NT2/D1 (cell line): ENCODE measurements at regions not wholly inside any gene's neighbourhood (a gene's known extent, or its start where the extent isn't known, plus 50 kb on each side); places are given as distances from the start of the nearest gene placed in this dataset.

ENCODE experiments used
- DNase-seq: peaks from one replicate; pipeline ENCODE4 v3.0.0-alpha.2; 2011; ENCODE audit warnings: low read depth, low spot score
- H3K27me3 ChIP-seq: 2 replicates; pipeline ENCODE4 v1.6.0; 2011; ENCODE audit warnings: mild to moderate bottlenecking; ENCODE audit not compliant: insufficient read length, insufficient read depth
- H3K36me3 ChIP-seq: 2 replicates; pipeline ENCODE4 v1.6.1; 2011; ENCODE audit warnings: mild to moderate bottlenecking, low read length, mixed read lengths; ENCODE audit not compliant: insufficient read depth, insufficient read length
- H3K4me1 ChIP-seq: 2 replicates; pipeline ENCODE4 v1.5.1; 2011; ENCODE audit not compliant: insufficient read depth, insufficient read length
- H3K4me3 ChIP-seq: 2 replicates; pipeline ENCODE4 v1.5.1; 2011; ENCODE audit warnings: low read depth; ENCODE audit not compliant: insufficient read length
- H3K9ac ChIP-seq: 2 replicates; pipeline ENCODE4 v1.6.0; 2011; ENCODE audit warnings: low read depth; ENCODE audit not compliant: insufficient read length
- H3K9me3 ChIP-seq: 2 replicates; pipeline ENCODE4 v1.5.1; 2011; ENCODE audit warnings: mild to moderate bottlenecking, low read length; ENCODE audit not compliant: insufficient read depth
- SUZ12 ChIP-seq: IDR thresholded peaks from 2 replicates; pipeline ENCODE4 v1.6.1; 2011; ENCODE audit not compliant: insufficient read length, insufficient read depth; ENCODE audit errors: extremely low read depth
- YY1 ChIP-seq: IDR thresholded peaks from 2 replicates; pipeline ENCODE4 v1.6.1; 2011; ENCODE audit not compliant: insufficient read length, insufficient read depth
- ZNF274 ChIP-seq: IDR thresholded peaks from 2 replicates; pipeline ENCODE4 v1.6.1; 2011; ENCODE audit warnings: mild to moderate bottlenecking, low read depth, low read length

DNA sequence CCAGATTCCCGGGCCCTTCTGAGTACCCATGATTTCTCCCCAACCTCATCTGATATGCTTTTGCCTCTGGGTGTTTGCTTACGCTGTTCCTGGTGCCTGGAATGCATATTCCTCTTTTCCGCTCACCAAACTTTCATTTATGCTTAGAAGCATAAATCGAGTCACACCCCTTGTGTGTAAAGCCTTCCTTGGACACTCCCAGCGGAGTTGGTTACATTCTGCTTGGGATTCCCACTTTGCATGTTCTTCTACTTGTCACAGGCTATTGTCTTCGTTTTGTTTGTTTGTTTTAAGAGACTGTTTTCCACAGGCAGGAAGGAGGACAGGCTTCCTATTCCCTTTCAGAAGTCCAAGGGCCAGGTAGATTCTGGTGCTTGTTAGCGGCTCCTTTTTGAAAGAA, 76.5 kb downstream of the SEC61B start:
- DNase-seq: no peak
- TF ChIP-seq YY1 (no peak), SUZ12 (no peak), ZNF274 (no peak)
- Histone ChIP-seq H3K4me1 (peaks cover 2% of the 10 kb centered on the region), H3K4me3 (no peak overlapping the region), H3K9ac (no peak overlapping the region), H3K27me3 (no peaks in the 10 kb centered on the region), H3K36me3 (no peaks in the 10 kb centered on the region), H3K9me3 (no peaks in the 10 kb centered on the region)

DNA sequence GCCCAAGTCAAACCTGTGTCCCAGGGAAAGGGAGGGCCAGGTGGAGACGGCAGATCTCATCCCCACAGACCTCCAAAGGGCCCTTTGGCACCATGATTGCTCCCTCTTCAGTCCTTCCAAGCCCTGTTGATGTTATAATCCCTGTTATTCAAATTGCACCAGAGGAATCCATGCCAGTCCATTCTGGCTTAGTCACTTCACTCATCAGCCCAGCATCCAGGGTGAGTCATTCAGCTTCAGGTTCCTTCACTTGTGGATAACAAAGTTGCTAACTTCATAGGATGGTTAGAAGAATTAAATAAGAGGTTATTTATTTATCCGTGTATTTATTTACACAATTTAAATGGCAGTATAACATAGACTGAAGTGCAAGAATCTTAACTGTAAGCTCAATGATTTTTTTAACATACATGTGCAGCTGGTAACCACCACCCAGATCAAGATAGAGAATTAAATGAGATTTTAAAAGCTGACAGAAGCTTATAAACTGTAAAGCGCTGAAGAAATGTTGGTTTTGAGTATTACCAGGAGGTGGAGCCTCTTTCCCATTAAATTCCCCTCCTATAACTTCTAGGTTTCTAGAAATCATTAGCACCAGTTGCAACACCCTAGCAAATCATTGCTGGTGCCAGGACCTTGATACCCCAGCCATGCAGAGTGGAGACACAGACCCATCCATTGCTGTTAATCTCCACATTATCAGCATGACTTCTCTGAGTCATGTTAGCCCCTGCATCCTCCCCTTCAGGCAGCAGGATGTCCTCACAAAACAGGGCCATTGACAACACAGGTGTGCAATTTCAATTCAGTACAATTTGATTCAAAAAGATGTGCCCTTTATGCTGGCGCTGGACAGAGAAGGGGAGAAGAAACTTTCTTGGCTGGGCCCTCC, 77.4 kb downstream of the SEC61B start:
- H3K9ac ChIP-seq: no peak overlapping the region
- H3K4me3 ChIP-seq: no peak overlapping the region
- H3K9me3 ChIP-seq: no peaks in the 10 kb centered on the region
- H3K36me3 ChIP-seq: no peaks in the 10 kb centered on the region
- H3K4me1 ChIP-seq: peaks cover 2% of the 10 kb centered on the region
- DNase-seq: no peak
- TF ChIP-seq ZNF274: no peak
- no peak for TF ChIP-seq SUZ12
- TF ChIP-seq YY1: no peak
- H3K27me3 ChIP-seq: no peaks in the 10 kb centered on the region

DNA sequence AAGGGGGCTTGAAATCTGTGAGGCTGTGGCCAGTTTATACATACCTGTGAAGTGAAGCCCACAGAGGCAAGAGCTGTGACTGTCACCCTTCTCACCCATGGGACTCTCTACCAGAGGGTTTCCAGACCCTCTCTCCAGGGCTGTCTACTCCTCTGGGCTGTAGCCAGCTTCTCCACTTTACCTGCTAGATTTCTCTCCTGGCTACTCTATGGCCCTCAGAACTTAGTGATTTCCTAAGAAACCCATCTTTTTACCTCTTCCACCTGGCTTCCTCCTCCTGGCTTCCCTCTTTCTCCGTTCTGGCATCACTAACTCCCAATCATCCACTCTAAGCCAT, 78.0 kb downstream of the SEC61B start:
- H3K4me1 ChIP-seq: peaks cover 2% of the 10 kb centered on the region
- no peaks in the 10 kb centered on the region for H3K27me3 ChIP-seq
- no peak overlapping the region for H3K4me3 ChIP-seq
- DNase-seq: no peak
- no peaks in the 10 kb centered on the region for H3K9me3 ChIP-seq
- no peaks in the 10 kb centered on the region for H3K36me3 ChIP-seq
- no peak overlapping the region for H3K9ac ChIP-seq
- TF ChIP-seq SUZ12 (no peak), YY1 (no peak), ZNF274 (no peak)

DNA sequence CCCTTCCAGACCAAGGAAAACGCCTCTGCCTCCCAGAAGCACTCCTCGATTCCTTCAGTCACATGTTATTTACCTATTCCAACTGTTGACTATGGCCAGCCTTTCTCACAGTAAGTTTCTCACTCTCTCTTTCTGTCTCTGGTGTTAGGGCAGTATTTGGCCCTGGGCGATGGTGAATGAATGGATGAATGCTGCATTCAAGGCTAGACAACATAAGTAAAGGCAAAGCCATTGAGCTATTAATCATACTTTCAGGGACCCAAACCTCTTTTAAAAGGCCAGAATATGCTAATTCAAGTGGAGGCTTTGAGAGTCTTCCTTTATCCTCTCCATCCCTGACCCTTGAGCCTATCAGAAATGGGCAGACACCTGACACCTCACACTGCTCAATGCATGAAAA, 78.5 kb downstream of the SEC61B start:
- H3K4me1 ChIP-seq: peaks cover 2% of the 10 kb centered on the region
- no peak for DNase-seq
- no peak overlapping the region for H3K9ac ChIP-seq
- TF ChIP-seq ZNF274 (no peak), YY1 (no peak), SUZ12 (no peak)
- no peaks in the 10 kb centered on the region for H3K36me3 ChIP-seq
- H3K27me3 ChIP-seq: no peaks in the 10 kb centered on the region
- H3K9me3 ChIP-seq: no peaks in the 10 kb centered on the region
- H3K4me3 ChIP-seq: no peak overlapping the region

DNA sequence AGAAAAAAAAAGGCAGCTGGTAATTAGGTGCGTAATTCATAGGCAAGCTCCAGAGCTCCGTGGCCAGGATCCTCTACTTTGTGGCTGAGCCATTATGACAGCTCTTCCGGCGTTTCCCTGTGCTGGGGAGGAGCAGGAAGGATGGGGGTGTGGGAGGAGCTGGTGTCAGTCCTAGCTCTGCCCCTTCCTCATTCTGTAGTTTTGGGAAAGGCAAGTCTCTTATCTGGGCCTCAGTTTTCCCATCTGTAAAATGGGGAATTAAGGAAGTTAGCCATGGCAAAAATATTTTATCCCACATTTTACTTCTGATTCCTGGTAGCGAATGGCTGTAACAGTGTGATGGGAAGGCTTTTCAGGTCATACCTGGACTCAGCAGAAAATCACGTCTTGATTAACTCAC, 81.1 kb downstream of the SEC61B start:
- peaks cover 2% of the 10 kb centered on the region for H3K4me1 ChIP-seq
- TF ChIP-seq ZNF274 (no peak), SUZ12 (no peak), YY1 (no peak)
- DNase-seq: no peak

DNA sequence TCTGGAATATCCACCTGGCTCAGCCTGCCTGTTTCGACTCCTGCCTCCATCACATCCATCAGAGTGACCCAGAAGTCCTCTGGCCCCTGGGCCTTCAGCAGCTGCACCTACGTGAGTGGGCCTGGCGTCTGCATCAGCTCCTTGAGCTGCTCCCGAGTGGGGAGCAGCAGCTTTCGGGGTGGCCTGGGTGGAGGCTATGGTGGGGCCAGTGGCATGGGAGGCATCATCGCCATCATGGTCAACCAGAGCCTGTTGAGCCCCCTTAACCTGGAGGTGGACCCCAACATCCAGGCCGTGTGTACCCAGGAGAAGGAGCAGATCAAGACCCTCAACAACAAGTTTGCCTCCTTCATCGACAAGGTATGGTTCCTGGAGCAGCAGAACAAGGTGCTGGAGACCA, 83.0 kb downstream of the SEC61B start:
- no peaks in the 10 kb centered on the region for H3K27me3 ChIP-seq
- no peak overlapping the region for H3K4me3 ChIP-seq
- H3K9me3 ChIP-seq: no peaks in the 10 kb centered on the region
- no peak overlapping the region for H3K9ac ChIP-seq
- no peaks in the 10 kb centered on the region for H3K4me1 ChIP-seq
- TF ChIP-seq SUZ12 (no peak), YY1 (no peak), ZNF274 (no peak)
- no peaks in the 10 kb centered on the region for H3K36me3 ChIP-seq
- DNase-seq: no peak

More for the DNA sequence above, 81.1 kb downstream of the SEC61B start:
- Histone ChIP-seq H3K36me3 (no peaks in the 10 kb centered on the region), H3K27me3 (no peaks in the 10 kb centered on the region), H3K9ac (no peak overlapping the region), H3K9me3 (no peaks in the 10 kb centered on the region), H3K4me3 (no peak overlapping the region)

DNA sequence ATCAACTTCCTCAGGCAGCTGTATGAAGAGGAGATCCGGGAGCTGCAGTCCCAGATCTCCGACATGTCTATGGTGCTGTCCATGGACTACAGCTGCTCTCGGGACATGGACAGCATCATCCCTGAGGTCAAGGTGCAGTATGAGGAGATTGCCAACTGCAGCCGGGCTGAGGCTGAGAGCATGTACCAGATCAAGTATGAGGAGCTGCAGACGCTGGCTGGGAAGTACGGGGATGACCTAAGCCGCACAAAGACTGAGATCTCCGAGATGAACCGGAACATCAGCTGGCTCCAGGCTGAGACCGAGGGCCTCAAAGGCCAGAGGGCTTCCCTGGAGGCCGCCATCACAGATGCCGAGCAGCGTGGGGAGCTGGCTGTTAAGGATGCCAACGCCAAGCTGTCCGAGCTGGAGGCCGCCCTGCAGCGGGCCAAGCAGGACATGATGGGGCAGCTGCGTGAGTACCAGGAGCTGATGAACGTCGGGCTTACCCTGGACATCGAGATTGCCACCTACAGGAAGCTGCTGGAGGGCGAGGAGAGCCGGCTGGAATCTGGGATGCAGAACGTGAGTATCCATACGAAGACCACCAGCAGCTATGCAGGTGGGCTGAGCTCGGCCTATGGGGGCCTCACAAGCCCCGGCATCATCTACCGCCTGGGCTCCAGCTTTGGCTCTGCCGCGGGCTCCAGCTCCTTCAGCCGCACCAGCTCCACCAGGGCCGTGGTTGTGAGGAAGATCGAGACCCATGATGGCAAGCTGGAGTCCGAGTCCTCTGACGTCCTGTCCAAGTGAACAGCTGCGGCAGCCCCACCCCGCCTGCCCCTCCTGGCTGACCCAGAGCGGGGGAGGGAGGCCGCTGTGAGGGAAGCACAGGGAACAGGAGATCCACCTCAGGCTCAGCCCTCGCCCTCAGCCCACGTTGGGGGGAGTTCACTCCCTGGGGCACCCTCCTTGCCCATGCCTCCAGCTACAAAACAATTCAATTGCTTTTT, 84.0 kb downstream of the SEC61B start:
- no peak for TF ChIP-seq SUZ12
- no peak for TF ChIP-seq ZNF274
- TF ChIP-seq YY1: no peak
- Histone ChIP-seq H3K27me3 (no peaks in the 10 kb centered on the region), H3K4me3 (no peak overlapping the region), H3K36me3 (no peaks in the 10 kb centered on the region), H3K4me1 (no peaks in the 10 kb centered on the region), H3K9me3 (no peaks in the 10 kb centered on the region), H3K9ac (no peak overlapping the region)
- DNase-seq: no peak
